Hepatocyte (in vitro differentiated cells): ENCODE measurements at regions not wholly inside any gene's neighbourhood (a gene's known extent, or its start where the extent isn't known, plus 50 kb on each side); places are given as distances from the start of the nearest gene placed in this dataset.

Experiments used
- EZH2 ChIP-seq: fragments of 200-600 bp; sonication (generic); IDR thresholded peaks from 2 replicates; pipeline ENCODE4 v1.6.1; 2016; ENCODE audit warnings: antibody characterized with exemption, mild to moderate bottlenecking, borderline replicate concordance
- TF ChIP-seq, protein P1 (sequence below): fragments of 200-600 bp; sonication (generic); IDR thresholded peaks from 2 replicates; pipeline ENCODE4 v1.5.1; 2016; ENCODE audit warnings: antibody characterized with exemption, mild to moderate bottlenecking; ENCODE audit not compliant: poor library complexity

DNA sequence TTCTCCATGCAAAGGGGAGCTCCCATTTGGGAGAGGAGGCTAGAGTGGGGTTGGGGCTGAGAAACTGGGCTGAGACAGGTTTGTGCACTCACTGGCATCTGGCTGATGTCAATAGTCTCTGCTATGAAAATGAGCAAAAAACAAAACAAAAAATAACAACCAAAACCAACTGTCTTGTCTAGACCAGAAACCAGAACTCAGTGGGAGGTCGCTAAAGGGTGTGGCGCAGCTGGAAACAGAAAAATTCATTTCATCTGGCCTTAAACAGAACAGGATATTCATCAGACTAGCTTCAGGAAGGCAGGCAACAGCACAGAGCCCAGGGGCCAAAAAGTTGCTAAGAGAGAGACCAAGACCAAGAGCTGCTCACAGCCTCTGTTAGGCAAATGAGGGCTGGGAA lies 126.1 kb downstream of the THNSL2 start:
- TF ChIP-seq, protein P1, sequence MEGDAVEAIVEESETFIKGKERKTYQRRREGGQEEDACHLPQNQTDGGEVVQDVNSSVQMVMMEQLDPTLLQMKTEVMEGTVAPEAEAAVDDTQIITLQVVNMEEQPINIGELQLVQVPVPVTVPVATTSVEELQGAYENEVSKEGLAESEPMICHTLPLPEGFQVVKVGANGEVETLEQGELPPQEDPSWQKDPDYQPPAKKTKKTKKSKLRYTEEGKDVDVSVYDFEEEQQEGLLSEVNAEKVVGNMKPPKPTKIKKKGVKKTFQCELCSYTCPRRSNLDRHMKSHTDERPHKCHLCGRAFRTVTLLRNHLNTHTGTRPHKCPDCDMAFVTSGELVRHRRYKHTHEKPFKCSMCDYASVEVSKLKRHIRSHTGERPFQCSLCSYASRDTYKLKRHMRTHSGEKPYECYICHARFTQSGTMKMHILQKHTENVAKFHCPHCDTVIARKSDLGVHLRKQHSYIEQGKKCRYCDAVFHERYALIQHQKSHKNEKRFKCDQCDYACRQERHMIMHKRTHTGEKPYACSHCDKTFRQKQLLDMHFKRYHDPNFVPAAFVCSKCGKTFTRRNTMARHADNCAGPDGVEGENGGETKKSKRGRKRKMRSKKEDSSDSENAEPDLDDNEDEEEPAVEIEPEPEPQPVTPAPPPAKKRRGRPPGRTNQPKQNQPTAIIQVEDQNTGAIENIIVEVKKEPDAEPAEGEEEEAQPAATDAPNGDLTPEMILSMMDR = no peak
- no peak for TF ChIP-seq EZH2
